ENCODE measurements at regions not wholly inside any gene's neighbourhood (a gene's known extent, or its start where the extent isn't known, plus 50 kb on each side); places are given as distances from the start of the nearest gene placed in this dataset.

- DNase-seq (ENCODE audit: low spot score) = no peak
These were observed 183.7 kb downstream of the VRK1 start for GRCh38 chr14:96980835-96981234.

- DNase-seq (ENCODE audit: low spot score) = no peak
These were observed 189.3 kb downstream of the VRK1 start for GRCh38 chr14:96986256-96987085.

GRCh38 chr14:96987086-96987474, 189.9 kb downstream of the VRK1 start:
- no peak for DNase-seq (ENCODE audit: low spot score)

- DNase-seq (ENCODE audit: low spot score) = no peak
These were observed 190.6 kb downstream of the VRK1 start for GRCh38 chr14:96987771-96988170.

- DNase-seq (ENCODE audit: low spot score) = no peak
These were observed 192.1 kb downstream of the VRK1 start for GRCh38 chr14:96989306-96989705.

- no peak for DNase-seq (ENCODE audit: low spot score)
These were observed 194.0 kb downstream of the VRK1 start for GRCh38 chr14:96991226-96991625.

GRCh38 chr14:96994999-96995398, 197.8 kb downstream of the VRK1 start:
- DNase-seq (ENCODE audit: low spot score) = no peak

GRCh38 chr14:96997269-96997668, 200.1 kb downstream of the VRK1 start:
- DNase-seq (ENCODE audit: low spot score) = no peak

- no peak for DNase-seq (ENCODE audit: low spot score)
These were observed 200.8 kb downstream of the VRK1 start for GRCh38 chr14:96997996-96998395.

- DNase-seq (ENCODE audit: low spot score) = no peak
These were observed 202.5 kb downstream of the VRK1 start for GRCh38 chr14:96999654-97000155.

- no peak for DNase-seq (ENCODE audit: low spot score)
These were observed 205.3 kb downstream of the VRK1 start for GRCh38 chr14:97002454-97002853.

GRCh38 chr14:97005934-97006333, 208.8 kb downstream of the VRK1 start:
- no peak for DNase-seq (ENCODE audit: low spot score)

GRCh38 chr14:97010491-97011160, 213.4 kb downstream of the VRK1 start:
- DNase-seq (ENCODE audit: low spot score) = no peak

- DNase-seq (ENCODE audit: low spot score) = no peak
These were observed 216.7 kb downstream of the VRK1 start for GRCh38 chr14:97013878-97014277.

GRCh38 chr14:97021001-97021400, 223.8 kb downstream of the VRK1 start:
- no peak for DNase-seq (ENCODE audit: low spot score)

- DNase-seq (ENCODE audit: low spot score) = no peak
These were observed 224.5 kb downstream of the VRK1 start for GRCh38 chr14:97021571-97022168.

- DNase-seq (ENCODE audit: low spot score) = no peak
These were observed 225.6 kb downstream of the VRK1 start for GRCh38 chr14:97022741-97023140.

GRCh38 chr14:97023871-97024270, 226.7 kb downstream of the VRK1 start:
- no peak for DNase-seq (ENCODE audit: low spot score)

GRCh38 chr14:97024300-97024699, 227.1 kb downstream of the VRK1 start:
- DNase-seq (ENCODE audit: low spot score) = no peak

GRCh38 chr14:97025722-97026121, 228.5 kb downstream of the VRK1 start:
- no peak for DNase-seq (ENCODE audit: low spot score)

- DNase-seq (ENCODE audit: low spot score) = no peak
These were observed 230.2 kb downstream of the VRK1 start for GRCh38 chr14:97027256-97027999.

GRCh38 chr14:97028382-97028781, 231.2 kb downstream of the VRK1 start:
- no peak for DNase-seq (ENCODE audit: low spot score)

All from AG08396 (cell line).